Gastroesophageal sphincter (tissue), 4 donors: ENCODE measurements at regions not wholly inside any gene's neighbourhood (a gene's known extent, or its start where the extent isn't known, plus 50 kb on each side); places are given as distances from the start of the nearest gene placed in this dataset.

Experiments used
- ATAC-seq: fragments of 150-250 bp; one replicate; pipeline ENCODE4 v1.9.1; 2016; ENCODE audit warnings: mild to moderate bottlenecking, moderate library complexity
- H3K27ac ChIP-seq, 4 donors: fragments of 200-600 bp; sonication (generic) in 3 of 4; 1 replicate in 3 of 4; 2 replicates in 1 of 4; pipeline ENCODE4 v1.5.1; 2016 to 2019
- H3K27me3 ChIP-seq: fragments of 200-600 bp; sonication (generic); one replicate; pipeline ENCODE4 v1.5.1; 2019
- H3K36me3 ChIP-seq, 2 donors: fragments of 200-600 bp; sonication (generic); one replicate each; pipeline ENCODE4 v1.5.1; 2019; ENCODE audit warnings: control low read depth in 1 of 2
- H3K4me1 ChIP-seq, 3 donors: fragments of 200-600 bp; sonication (generic); 1 replicate in 2 of 3; 2 replicates in 1 of 3; pipeline ENCODE4 v1.5.1; 2016 to 2019; ENCODE audit warnings: control low read depth in 2 of 3
- H3K4me3 ChIP-seq, 2 donors: fragments of 200-600 bp; sonication (generic); one replicate each; pipeline ENCODE4 v1.5.1; 2019; ENCODE audit warnings: mild to moderate bottlenecking in 1 of 2, moderate library complexity in 1 of 2
- H3K9me3 ChIP-seq, 3 donors: fragments of 200-600 bp; sonication (generic); one replicate each; pipeline ENCODE4 v1.5.1; 2017 to 2019; ENCODE audit warnings: control low read depth in 2 of 3
- CTCF ChIP-seq, 4 experiments: fragments of 200-600 bp in 2 of 4; fragments of 450-650 bp in 2 of 4; sonication (generic) in 1 of 4; IDR thresholded peaks; one replicate each; pipeline ENCODE4 v1.5.1; 2017 to 2019; ENCODE audit warnings: antibody characterized with exemption in 4 of 4, mild to moderate bottlenecking in 2 of 4, moderate library complexity in 2 of 4
- EP300 ChIP-seq: sonication (generic); formaldehyde crosslinking; IDR thresholded peaks from one replicate; pipeline ENCODE4 v1.6.1; 2017; ENCODE audit warnings: antibody characterized with exemption, mild to moderate bottlenecking
- POLR2A ChIP-seq, 2 donors: fragments of 450-650 bp; IDR thresholded peaks; one replicate each; pipeline ENCODE4 v1.6.1; 2017; ENCODE audit warnings: antibody characterized with exemption in 2 of 2, mild to moderate bottlenecking in 2 of 2, moderate library complexity in 1 of 2
- POLR2AphosphoS5 ChIP-seq: sonication (generic); formaldehyde crosslinking; IDR thresholded peaks from one replicate; pipeline ENCODE4 v1.6.1; 2017; ENCODE audit warnings: antibody characterized with exemption
- WGBS, 2 donors: methylation state at CpG; one replicate each; pipeline ENCODE4 v1.1.5; 2018; ENCODE audit warnings: low coverage in 1 of 2; 5-methylcytosine and 5-hydroxymethylcytosine counted together

DNA sequence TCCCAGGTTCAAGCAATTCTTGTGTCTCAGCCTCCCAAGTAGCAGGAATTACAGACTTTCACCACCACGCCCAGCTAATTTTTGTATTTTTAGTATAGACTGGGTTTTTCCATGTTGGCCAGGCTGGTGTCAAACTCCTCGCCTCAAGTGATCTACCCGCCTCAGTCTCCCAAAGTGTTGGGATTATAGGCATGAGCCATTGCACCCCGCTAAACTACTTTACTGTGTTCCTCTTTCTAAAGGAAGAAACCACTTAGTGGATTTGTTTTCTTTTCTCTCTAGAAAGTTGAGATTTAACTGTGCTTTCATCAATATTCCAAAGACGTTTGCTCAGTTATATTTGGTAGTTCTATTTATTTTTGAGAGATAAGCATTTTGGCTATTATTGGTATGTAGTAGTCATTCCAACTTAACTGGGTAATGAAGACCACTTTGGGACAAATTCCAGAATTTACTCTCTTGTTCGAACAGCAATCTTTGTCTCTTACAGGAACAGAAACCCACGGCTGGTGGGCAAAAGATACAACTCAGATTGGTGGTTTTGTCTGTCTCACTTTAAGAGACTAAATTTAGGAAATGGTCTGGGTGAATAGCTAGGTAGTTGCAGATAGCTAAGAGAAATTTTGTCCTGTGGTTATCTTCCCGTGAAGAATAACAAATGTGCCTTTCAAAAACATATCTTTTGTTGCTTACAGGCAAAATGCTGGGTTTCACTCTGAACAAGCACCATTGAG lies 103.5 kb upstream of the CD55 start:
- no peak for TF ChIP-seq CTCF (IDR thresholded peaks at IDR 0.05)
- no peak for TF ChIP-seq EP300
- TF ChIP-seq POLR2A (IDR thresholded peaks at IDR 0.05) = no peak
- Histone ChIP-seq H3K36me3 (no peaks in the 10 kb centered on the region), H3K4me3 (no peak overlapping the region), H3K27me3 (no peaks in the 10 kb centered on the region), H3K9me3 (peaks cover 0 to 19% (median 0%) of the 10 kb centered on the region in 3 donors), H3K27ac (no peak overlapping the region), H3K4me1 (peaks cover 0 to 6% (median 0%) of the 10 kb centered on the region in 3 donors)
- WGBS, 2 donors = 76 to 78% methylated on average over 5 to 8 of the region's 8 CpGs
- no peak for ATAC-seq

DNA sequence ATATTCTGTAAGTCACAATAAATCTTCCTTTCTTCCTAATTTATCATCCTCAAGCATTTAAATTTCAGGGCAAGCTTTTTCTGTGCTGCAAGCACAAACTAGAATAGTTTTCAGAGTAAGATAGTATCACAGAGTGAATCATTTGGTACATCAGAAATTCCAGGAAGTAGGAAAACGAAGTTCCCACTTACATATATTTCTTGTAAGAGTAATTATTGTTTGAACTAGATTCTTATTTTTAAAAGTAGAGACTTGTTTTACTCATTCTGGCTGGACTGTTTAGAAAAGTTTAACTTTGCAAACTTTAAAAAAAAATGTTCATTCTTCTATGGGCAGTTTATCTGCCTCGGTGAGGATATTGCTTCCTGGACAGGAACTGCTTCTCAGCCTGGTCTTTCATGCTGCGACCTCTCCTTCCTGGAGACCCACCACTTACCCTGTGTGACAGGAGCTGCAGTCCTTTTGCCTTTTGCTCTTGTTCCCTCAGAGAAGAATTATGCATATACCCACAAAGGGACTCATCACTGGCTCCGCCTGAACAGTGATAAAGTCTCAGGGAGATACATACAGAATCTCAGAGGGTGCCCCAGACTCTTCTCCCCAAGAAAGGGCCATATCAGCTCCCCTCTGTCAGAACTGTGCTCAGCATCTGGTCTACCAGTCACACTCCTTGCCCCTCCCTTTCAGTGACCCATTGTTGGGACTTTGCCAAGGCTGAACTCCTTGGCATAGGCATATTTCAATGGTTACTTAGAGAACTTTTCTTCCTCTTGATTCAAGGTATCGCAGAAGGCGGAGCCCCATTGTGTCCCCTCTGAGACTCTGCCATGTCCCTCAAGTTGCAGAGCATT lies 102.7 kb upstream of the CD55 start:
- 25 to 82% methylated on average over 3 to 4 of the region's 6 CpGs for WGBS, 2 donors
- Histone ChIP-seq H3K4me1 (peaks cover 0 to 6% (median 0%) of the 10 kb centered on the region in 3 donors), H3K27ac (no peak overlapping the region), H3K4me3 (no peak overlapping the region), H3K9me3 (peaks cover 0 to 19% (median 0%) of the 10 kb centered on the region in 3 donors), H3K27me3 (no peaks in the 10 kb centered on the region), H3K36me3 (no peaks in the 10 kb centered on the region)
- ATAC-seq = no peak
- TF ChIP-seq POLR2A (IDR thresholded peaks at IDR 0.05) (no peak), CTCF (IDR thresholded peaks at IDR 0.05) (no peak), EP300 (no peak)

GRCh38 chr1:207219979-207220889 lies 101.2 kb upstream of the CD55 start:
- TF ChIP-seq POLR2A (IDR thresholded peaks at IDR 0.05) = no peak
- TF ChIP-seq EP300 = no peak
- TF ChIP-seq CTCF (IDR thresholded peaks at IDR 0.05) = no peak
- TF ChIP-seq POLR2AphosphoS5 = no peak
- Histone ChIP-seq H3K27me3 (no peaks in the 10 kb centered on the region), H3K9me3 (peaks cover 0 to 7% (median 0%) of the 10 kb centered on the region in 3 donors), H3K4me3 (no peak overlapping the region), H3K27ac (no peak overlapping the region), H3K36me3 (no peaks in the 10 kb centered on the region), H3K4me1 (peaks cover 0 to 6% (median 0%) of the 10 kb centered on the region in 3 donors)
- ATAC-seq = no peak
- 62 to 74% methylated on average over 5 to 7 of the region's 24 CpGs for WGBS, 2 donors

- Histone ChIP-seq H3K4me1 (peaks cover 0 to 8% (median 0%) of the 10 kb centered on the region in 3 donors), H3K4me3 (no peak overlapping the region), H3K27me3 (no peaks in the 10 kb centered on the region), H3K27ac (no peak overlapping the region), H3K36me3 (no peaks in the 10 kb centered on the region), H3K9me3 (no peaks in the 10 kb centered on the region)
- no peak for ATAC-seq
- TF ChIP-seq POLR2A (IDR thresholded peaks at IDR 0.05) (no peak), CTCF (IDR thresholded peaks at IDR 0.05) (no peak), EP300 (no peak), POLR2AphosphoS5 (no peak)
Measured at GRCh38 chr1:207221934-207222351, 99.5 kb upstream of the CD55 start.
